Fibroblast of skin of left quadriceps (primary cell): ENCODE measurements at regions not wholly inside any gene's neighbourhood (a gene's known extent, or its start where the extent isn't known, plus 50 kb on each side); places are given as distances from the start of the nearest gene placed in this dataset.
A peak's percentile ranks its signal among the peaks of the same experiment; 100 is the strongest.
"Not testable (repeated sequence)": the region's sequence is repeated elsewhere in the genome, so short reads cannot be mapped to it uniquely, and the experiment has no call there.

Experiments
- DNase-seq, 2 experiments: peaks; one replicate each; pipeline ENCODE4 v3.0.0-alpha.2; 2013; ENCODE audit warnings: low read depth in 2 of 2

DNA sequence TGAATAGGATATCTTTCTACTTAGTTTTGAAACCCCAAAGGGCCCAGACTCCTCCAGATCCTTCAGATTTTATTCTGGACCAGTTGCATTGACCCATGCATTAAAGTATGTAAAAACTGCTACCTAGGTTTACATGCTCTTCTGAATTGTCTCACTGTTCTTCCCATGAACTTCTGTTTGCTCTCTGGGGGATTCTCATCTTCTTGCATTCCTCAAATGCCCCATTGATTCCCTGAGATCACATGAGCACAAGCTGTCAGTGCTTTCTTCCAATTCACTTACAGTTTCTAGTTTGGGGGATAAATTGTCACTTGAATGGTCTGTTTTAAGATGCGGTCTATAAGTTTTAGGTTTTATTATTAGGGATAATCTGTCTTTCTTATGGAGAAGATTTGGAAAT lies 188.9 kb upstream of the KIF2B start:
- DNase-seq: no peak

DNA sequence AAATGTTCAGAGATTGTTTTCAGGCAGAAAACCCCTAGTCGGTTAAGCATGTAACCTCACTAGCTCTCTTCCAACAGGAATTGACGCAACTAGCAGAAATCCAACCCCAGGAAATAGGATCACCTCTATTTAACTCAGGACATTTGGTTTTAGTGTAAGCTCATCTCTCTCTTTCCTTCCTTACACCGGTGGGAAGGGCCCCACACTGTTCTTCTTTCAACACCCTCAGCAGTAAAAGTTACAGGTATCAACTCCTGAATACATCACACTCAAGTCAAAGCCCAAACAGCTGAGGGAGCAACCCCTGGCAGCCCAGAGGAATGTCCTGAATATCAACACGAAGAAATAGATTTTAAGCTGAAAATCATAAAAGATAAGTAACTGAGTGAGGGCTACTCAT lies 191.2 kb upstream of the KIF2B start:
- no peak for DNase-seq

DNA sequence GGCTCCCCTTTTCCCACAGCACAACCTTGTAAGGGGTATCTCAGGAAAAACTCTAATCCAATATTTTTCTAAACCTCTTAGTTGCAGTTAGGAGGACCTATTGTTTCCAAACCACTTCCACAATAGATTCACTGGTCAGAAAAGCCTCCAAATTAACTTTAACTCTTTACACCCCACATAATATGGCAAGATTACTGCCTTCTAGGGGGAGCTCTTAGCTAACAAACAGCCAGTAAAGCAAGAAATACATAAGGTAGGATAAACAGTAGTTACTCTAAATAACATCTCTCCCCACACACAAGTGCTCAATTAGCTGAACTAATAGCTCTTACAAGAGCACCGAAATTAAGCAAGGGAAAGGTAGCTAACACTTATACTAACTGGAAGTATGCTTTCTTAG lies 192.1 kb upstream of the KIF2B start:
- DNase-seq: no peak

DNA sequence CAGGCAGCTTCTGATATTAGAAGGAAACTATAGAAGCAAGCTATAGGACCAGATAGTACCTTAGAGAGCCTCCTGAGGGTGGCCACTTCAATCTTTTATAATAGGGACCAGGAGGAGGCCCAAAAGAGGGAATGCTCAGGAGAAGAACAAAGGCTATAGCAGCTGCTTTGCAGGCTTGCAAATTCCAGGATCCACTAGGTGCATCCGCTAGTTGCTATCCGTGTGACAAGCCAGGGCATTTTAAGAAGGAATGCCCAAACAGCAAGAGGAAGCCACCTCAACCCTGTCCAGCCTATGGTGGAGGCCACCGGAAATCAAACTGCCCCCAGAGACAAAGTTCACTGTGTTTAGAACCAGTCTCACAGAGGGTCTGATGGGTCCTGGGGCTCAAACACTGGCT lies 192.6 kb upstream of the KIF2B start:
- DNase-seq: no peak

DNA sequence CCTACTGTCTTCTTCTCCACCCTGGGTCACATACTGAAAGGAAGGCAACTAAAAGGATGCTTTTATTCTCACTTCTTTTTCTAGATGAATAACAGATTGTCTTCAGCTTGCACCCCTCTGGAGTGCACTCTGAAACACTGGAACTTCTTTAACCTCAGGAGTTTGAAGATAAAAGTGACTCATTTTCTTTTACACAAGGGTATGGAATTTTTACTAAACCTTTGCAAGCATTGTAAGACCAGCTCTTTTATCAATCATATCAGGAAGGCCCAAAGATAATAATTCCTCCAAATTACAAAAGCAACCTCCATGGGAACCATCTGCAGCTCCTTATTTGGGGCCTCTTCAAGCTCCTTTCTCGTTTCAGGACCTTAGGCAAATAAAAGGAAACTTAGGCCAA lies 193.5 kb upstream of the KIF2B start:
- peak; percentile 28 to 31 for DNase-seq

DNA sequence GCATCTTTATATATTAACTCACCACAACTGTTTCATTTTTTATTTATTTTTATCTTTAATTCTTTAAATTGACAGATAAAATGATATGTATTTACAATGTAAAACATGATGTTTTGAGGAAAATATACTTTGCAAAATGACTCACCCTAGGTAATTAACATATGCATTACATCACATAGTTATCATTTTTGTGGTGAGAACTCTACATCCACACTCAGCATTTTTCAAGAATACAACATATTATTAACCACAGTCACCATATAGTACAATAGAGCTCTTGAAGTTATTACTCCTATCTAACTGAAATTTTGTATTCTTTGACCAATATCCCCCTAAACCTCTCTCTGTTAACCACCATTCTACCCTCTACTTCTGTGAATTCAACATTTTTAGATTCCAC lies 194.7 kb upstream of the KIF2B start:
- peak; percentile 69 to 74 for DNase-seq

DNA sequence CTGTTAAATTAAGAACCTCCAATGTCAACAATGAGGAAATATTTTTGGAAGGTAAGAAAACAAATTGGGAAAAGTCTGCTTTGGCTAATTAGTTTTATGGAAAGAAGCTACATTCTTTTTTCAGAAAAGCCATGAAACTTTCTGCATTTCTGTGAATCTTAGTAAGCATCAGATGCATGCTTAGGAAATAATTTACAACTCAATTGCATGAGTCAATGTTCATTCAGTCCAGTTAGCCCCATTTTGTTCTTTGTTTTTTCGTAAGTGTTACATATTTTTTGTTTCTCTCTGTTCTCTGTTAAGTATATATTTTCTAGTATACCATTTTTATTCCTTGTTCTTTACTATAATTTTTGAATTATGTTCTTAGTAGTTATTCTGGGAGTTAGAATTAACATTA lies 195.2 kb upstream of the KIF2B start:
- peak; percentile 53 to 62 for DNase-seq

DNA sequence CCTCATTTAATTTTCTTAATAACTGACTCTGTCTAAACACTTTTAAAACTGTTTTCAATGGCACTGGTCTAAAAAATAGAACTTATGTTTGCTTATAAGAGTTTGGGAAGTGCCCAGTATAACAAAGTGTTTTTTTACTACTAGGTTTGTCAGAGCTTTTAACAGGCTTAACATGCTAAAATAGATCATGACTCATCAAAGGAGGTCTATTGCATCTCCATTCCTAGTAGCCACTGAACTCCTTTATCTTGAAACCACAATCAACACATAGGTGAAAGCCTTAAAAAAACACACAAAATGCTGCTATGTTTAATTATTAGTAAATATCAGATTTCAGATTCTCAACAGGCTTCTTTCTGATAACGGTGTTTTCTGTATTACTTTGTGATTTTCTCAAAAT lies 196.4 kb upstream of the KIF2B start:
- peak; percentile 40 to 44 for DNase-seq

DNA sequence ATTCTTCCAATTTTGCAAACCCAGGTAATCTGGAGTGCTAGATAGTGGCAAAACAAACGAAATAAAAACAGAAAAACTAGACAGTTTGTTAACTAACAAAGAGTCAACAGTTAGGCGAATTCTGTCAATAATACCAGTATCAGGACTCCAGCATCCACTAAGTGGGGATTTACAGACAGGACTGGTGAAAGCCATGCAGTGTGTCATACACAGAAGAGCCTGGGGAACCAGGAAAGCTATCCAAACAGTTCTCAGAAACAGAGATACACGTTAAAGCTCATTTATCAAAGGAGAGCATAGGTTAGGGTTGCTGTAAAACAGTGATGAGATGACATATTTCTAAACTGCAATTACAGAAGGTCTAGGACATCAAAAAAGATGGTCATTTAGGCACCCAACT lies 203.7 kb upstream of the KIF2B start:
- no peak for DNase-seq

DNA sequence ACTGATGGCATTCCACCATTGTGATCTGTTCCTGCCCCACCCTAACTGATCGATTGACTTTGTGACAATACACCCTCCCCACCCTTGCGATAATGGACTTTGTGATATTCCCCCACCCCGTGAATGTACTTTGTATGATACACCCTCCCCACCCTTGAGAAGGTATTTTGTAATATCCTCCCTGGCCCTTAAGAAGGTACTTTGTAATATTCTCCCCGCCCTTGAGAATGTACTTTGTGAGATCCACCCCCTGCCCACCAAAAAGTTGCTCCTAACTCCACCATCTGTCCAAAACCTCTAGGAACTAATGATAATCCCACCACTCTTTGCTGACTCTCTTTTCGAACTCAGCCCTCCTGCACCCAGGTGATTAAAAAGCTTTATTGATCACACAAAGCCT lies 214.5 kb upstream of the KIF2B start:
- not testable (repeated sequence) for DNase-seq

DNA sequence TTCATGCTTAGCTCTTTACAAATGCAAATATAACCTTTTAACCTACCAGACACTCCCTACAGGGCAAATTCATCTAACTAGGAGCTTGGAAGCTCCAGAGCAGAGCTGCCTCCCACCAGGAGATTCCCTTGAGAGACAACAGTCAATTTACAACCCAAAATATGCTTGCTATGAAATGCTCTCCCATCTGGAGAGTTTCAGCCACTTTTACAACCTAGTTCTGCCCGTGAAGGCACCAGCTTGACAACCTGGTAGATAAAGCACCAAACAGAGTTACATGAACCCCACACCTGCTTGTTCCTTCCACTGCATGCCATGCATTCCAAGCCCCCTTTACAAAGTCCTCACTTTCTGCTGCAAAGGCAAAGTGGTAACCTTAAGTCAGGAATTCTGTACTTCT lies 215.3 kb upstream of the KIF2B start:
- no peak for DNase-seq

DNA sequence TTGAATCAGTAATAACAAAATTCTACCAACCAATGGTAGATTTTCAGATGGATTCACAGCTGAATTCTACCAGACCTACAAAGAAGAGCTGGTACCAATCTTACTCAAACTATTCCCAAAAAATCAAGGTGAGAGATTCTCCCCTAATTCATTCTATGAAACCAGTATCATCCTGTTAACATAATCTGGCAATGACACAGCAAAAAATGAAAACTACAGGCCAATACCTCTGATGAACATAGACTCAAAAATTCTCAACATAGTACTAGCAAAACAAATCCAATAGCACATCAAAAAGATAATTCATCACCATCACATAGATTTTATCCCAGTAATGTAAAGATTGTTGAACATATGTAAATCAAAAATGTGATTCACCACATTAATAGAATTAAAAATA lies 234.4 kb upstream of the KIF2B start:
- no peak for DNase-seq

DNA sequence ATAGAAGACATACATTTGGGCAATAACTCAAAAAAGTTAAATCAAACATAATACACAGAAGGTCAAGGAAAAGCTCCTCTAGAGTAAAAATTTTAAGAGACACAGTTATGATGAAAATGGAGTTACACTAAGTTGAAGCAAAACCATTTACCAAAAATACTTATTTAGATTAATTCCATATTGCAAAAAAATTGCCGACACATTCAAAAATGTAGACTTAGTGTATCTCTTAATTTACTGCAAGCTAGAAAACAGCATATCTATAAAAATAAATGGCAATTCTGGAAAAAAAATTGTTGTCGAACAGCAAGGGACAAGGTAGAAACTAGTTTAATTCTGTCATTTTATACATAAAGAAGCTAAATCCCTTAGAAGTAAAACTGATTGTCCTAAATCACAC lies 248.7 kb upstream of the KIF2B start:
- DNase-seq: no peak

DNA sequence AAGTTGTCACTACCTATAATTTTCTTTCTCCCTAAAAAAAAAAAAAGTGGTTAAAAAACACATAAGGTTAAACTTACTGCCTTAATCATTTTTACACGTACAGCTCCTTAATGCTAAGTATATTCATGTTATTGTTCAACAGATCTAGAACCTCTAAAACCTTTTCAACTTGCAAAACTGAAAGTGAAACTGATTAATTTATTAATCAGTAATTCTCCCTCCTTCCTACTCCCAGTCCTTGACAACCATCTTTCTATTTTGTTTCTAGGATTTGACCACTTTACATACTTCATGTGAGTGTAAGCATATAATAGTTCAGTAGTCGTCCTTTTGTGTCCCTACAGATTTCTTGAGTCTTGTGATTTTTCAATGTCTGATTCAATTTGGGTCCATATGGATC lies 251.4 kb upstream of the KIF2B start:
- DNase-seq: no peak

DNA sequence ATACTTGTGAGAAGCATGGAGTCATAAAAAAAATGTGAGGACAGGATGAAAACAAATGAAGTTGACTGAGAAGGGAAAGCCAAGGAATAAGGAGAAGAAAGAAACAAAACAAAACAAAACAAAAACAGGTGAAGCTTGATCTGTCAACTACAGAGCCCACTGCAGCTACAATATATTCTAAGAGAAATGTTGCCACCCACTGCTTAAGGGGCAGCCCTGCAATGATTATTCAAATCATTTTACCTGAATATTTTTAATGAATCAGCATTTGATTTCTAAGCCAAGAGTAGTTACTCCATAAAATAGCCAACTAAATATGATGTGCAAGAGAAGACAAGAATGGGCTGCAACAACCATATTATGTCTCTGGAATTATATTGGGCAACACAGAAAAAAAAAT lies 252.0 kb upstream of the KIF2B start:
- no peak for DNase-seq

DNA sequence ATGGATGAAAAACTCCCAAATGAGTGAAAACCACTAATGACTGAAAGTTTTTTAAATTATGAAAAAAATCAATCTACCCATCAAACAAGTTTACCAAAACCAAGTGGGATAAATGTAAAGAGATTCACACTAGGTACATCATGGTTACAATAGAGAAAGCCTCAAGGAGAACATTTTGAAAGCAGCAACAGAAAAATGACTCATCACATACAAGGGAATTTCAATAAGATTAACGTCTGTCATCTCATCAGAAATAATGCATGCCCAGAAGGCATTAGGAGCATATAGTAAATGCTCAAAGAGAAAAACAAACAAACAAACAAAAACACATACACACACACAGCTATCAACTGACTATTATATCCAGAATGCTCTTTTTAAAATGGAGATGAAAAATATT lies 261.8 kb upstream of the KIF2B start:
- DNase-seq: no peak

DNA sequence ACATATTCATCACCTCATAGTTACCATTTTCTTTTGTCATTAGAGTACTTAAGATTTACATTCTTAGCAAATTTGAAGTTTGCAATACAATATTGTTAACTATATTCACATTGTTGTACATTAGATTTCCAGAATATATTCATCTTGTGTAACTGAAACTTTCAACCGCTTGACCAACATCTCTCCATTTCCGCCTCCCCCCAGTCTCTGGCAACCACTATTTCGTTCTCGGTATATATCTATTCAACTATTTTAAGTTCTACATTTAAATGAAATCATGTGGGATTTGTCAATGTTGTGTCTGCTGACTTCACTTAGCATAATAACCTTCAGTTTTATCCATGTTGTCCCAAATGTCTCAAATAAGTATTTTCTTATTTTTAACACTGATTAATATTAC lies 274.5 kb upstream of the KIF2B start:
- DNase-seq: no peak

DNA sequence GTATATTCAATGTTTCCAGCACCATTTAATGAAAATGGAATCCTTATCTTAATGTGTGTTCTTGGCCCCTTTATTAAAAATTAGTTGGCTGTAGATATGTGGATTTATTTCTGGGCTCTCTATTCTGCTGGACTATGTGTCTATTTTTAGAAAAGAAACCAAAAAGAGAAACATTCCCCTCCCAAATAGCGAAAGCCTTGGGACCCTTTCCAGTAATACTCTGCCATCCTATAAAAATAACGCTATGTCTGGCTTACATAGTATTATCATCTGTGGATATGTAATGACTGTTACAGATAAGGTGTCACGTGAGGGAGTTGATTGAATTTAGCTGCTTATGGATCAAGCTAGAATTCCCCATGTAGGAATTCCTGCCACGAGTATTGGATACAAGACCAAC lies 279.3 kb upstream of the KIF2B start:
- DNase-seq: no peak

DNA sequence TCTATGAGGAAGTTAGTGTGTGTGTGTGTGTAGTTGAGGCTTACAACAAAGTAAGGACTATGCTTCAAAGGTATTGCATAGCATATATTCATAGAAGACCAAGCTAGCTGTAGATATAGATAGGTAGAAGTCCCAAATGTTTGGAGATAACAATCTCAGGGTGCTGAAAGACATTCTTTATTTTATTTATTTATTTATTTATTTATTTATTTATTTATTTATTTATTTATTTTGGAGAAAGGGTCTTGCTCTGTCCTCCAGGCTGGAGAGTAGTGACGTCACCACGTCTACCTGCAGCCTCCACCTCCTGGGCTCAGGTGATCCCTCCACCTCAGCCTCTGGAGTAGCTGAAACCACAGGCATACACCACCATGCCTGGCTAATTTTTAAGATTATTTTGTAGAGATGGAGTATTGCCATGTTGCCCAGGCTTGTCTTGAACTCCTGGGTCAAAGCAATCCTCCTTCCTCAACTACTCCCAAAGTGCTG lies 284.6 kb upstream of the KIF2B start:
- DNase-seq: no peak

DNA sequence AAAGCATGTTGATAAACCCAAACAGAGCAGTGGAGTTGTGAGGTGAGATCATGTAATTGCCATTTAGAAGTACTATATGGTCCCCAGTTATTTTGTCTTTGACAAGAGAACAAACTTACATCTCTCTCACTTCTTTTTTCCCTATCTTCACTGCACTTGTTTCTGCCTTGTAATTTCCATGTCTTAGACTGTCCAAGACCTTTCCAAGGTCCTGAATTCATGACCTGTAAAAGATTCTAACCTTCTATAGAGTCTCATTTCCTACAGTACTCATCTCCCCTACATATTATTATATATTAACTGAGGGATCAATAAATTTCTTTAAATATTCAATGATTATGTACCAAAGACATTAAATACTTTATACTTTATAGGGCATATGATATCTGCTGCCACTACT lies 295.3 kb upstream of the KIF2B start:
- DNase-seq: no peak

DNA sequence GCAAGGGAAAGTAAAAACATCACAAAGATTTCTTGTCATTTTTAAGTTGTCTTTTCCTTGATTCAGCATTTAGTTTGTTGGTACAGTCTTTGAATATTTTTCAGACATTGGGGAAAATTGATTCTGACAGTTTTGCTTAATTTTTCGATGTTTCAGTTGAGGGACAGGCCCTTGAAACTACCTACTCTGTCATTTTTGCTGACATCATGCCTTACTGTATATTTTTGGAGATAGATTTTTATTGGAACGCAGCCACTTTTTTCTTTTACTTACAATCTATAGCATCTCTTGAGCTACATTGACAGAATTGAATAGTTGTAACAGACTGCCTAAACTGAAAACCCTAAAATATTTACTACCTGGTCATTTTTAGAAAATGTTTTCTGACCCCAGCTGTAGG lies 297.1 kb upstream of the KIF2B start:
- no peak for DNase-seq

DNA sequence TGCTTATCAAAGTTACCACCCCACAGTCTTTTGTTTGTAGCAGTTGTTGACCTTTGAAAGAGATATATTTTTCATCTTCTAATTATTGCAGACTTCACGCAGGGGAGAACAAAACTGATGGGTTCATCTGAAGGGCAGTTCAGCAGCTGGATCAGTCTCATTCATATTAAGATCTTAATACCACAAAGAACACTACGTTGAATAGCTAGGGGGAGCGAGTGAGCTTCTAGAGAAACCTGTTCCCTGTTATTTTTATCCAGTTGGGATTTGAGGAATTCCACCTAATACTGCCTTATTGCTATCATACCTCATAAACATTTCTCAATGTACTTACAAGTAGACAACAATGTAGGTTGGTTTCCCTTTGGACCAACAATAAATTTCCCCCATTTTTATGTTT lies 306.1 kb upstream of the KIF2B start:
- peak in 1 of 2 experiments; percentile 2 for DNase-seq

DNA sequence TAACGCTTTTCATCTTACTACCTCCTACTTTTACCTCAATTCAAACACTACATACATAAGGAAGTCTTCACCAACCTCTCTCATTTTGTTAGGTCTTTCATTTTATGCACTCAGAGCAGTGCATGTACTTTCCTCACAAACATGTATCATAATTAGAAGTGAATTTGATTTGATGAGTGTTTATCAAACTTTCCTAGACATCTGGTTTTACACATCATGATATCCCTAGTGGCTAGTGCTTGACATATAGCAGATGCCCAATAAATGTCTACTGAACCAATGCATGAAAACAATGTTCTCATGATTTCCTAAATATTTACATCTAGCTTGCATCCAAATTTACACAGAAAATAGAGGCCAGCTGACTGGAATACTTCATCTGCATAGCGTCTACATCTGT lies 323.4 kb upstream of the KIF2B start:
- no peak for DNase-seq

DNA sequence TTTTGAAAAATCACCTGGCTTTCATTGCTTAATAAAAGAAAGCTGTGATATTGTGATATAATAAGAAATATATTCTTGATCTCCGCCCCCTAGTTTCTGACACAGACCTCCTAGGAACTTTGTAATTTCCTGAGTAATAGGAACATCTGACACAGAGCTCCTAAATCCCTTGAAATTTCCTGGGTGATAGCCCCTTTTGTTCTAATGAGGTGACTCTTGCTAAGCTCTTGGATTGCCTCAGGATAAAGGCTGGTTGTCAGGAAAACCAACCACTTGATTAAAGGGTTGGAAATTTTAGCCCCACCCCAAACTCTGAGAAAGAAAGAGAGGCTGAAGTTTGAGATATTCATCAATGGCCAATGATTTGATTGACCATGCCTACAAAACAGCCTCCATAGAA lies 326.4 kb upstream of the KIF2B start:
- no peak for DNase-seq

DNA sequence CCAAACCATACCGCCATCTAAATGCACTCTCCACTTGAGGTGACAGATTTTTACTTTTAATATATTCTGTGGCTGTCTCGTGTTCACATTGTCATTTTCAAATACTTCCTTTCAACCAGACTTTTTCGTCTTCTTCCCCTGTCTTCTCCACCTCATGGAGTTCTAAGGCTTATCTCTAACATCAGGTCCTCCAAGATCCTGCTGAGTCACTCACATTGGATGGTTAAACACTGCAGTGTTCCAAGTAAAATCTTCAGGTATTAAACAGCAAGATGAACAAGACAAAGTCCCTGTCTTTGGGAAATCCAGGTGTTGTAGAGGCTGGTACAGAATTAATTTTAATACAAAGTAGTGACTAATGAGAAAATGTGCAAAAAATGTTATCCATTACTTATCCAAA lies 330.2 kb upstream of the KIF2B start:
- DNase-seq: no peak
